Midbrain (tissue), 1 donor: ENCODE measurements at regions not wholly inside any gene's neighbourhood (a gene's known extent, or its start where the extent isn't known, plus 50 kb on each side); places are given as distances from the start of the nearest gene placed in this dataset.

Experiments used
- DNase-seq: peaks from one replicate; lab custom pipeline; 2025; lab: John Stamatoyannopoulos, UW

- no peak for DNase-seq
These were observed 247.5 kb downstream of the MBNL1 start for GRCh38 chr3:152516216-152516615.

GRCh38 chr3:152517502-152517901 is 248.8 kb downstream of the MBNL1 start:
- DNase-seq, result no peak

GRCh38 chr3:152518346-152518745 is 249.6 kb downstream of the MBNL1 start:
- DNase-seq, result no peak

- no peak for DNase-seq
These were observed 250.6 kb downstream of the MBNL1 start for GRCh38 chr3:152519376-152519775.

GRCh38 chr3:152522036-152522435 is 253.3 kb downstream of the MBNL1 start:
- DNase-seq, result no peak

- DNase-seq, result peak; percentile 69
These were observed 255.7 kb downstream of the MBNL1 start for GRCh38 chr3:152524198-152525140.

- DNase-seq, result no peak
These were observed 263.0 kb downstream of the MBNL1 start for GRCh38 chr3:152531717-152532116.

- DNase-seq, result no peak
These were observed 269.8 kb downstream of the MBNL1 start for GRCh38 chr3:152538518-152538917.

GRCh38 chr3:152539191-152539764 is 270.5 kb downstream of the MBNL1 start:
- no peak for DNase-seq

GRCh38 chr3:152540120-152540519 is 271.4 kb downstream of the MBNL1 start:
- no peak for DNase-seq

- DNase-seq, result no peak
These were observed 278.4 kb downstream of the MBNL1 start for GRCh38 chr3:152547153-152547552.

- no peak for DNase-seq
These were observed 280.5 kb downstream of the MBNL1 start for GRCh38 chr3:152549263-152549662.

GRCh38 chr3:152550284-152550683 is 281.6 kb downstream of the MBNL1 start:
- DNase-seq, result no peak

GRCh38 chr3:152554980-152555379 is 280.0 kb upstream of the P2RY1 start:
- DNase-seq, result no peak

GRCh38 chr3:152555666-152556291 is 279.2 kb upstream of the P2RY1 start:
- no peak for DNase-seq

- no peak for DNase-seq
These were observed 278.1 kb upstream of the P2RY1 start for GRCh38 chr3:152556731-152557254.

- DNase-seq, result no peak
These were observed 277.5 kb upstream of the P2RY1 start for GRCh38 chr3:152557302-152557999.

GRCh38 chr3:152558386-152558785 is 276.5 kb upstream of the P2RY1 start:
- no peak for DNase-seq

- DNase-seq, result no peak
These were observed 275.7 kb upstream of the P2RY1 start for GRCh38 chr3:152559246-152559645.

- DNase-seq, result no peak
These were observed 270.5 kb upstream of the P2RY1 start for GRCh38 chr3:152564459-152564858.

- DNase-seq, result peak; percentile 61
These were observed 260.4 kb upstream of the P2RY1 start for GRCh38 chr3:152574461-152575079.

- DNase-seq, result no peak
These were observed 256.2 kb upstream of the P2RY1 start for GRCh38 chr3:152578769-152579168.
